PC-9 (cell line): ENCODE measurements at regions not wholly inside any gene's neighbourhood (a gene's known extent, or its start where the extent isn't known, plus 50 kb on each side); places are given as distances from the start of the nearest gene placed in this dataset.

ENCODE experiments used
- BruUV-seq: library from RNA; stranded (reverse); fragments of 400-500 nt; replicated peaks from 2 replicates; lab custom pipeline; 2021; lab: Mats Ljungman, UMichigan
- CTCF ChIA-PET: fragments of 300-600 bp; sonication (Branson Sonifier 250); formaldehyde crosslinking; loops from one replicate; lab custom pipeline; 2022; ENCODE audit warnings: antibody characterized with exemption; lab: Charles Lee
- POLR2A ChIA-PET: fragments of 300-600 bp; sonication (Branson Sonifier 250); formaldehyde crosslinking; loops from one replicate; lab custom pipeline; 2022; ENCODE audit warnings: antibody characterized with exemption; ENCODE audit not compliant: unreplicated experiment; lab: Charles Lee
- DNase-seq, 2 experiments: peaks; one replicate each; pipeline versions ENCODE4 v3.0.0 to v3.0.0-alpha.2; 2015 to 2022; ENCODE audit warnings: mixed read lengths in 1 of 2
- H2AFZ ChIP-seq: fragments of 200-600 bp; sonication (generic); 2 replicates; pipeline ENCODE4 v1.8.1; 2017; ENCODE audit warnings: antibody characterized with exemption
- H3F3A ChIP-seq: fragments of 200-600 bp; sonication (generic); 2 replicates; pipeline ENCODE4 v1.8.1; 2017; ENCODE audit warnings: antibody characterized with exemption, mild to moderate bottlenecking, low read depth; ENCODE audit not compliant: insufficient read depth
- H3K27ac ChIP-seq: fragments of 200-600 bp; sonication (generic); 2 replicates; pipeline ENCODE4 v1.6.1; 2016; ENCODE audit warnings: mixed run types
- H3K27me3 ChIP-seq: fragments of 200-600 bp; sonication (generic); 2 replicates; pipeline ENCODE4 v1.6.1; 2016; ENCODE audit warnings: low read depth, mixed run types; ENCODE audit not compliant: insufficient read depth
- H3K36me3 ChIP-seq: fragments of 200-600 bp; sonication (generic); 2 replicates; pipeline ENCODE4 v1.6.1; 2016; ENCODE audit warnings: low read depth, mixed run types
- H3K4me1 ChIP-seq: fragments of 200-600 bp; sonication (generic); replicated peaks from 2 replicates; pipeline ENCODE4 v1.6.1; 2016; ENCODE audit warnings: mixed run types; ENCODE audit not compliant: insufficient read depth
- H3K4me2 ChIP-seq: fragments of 200-600 bp; sonication (generic); 2 replicates; pipeline ENCODE4 v1.6.1; 2017; ENCODE audit warnings: mixed run types
- H3K4me3 ChIP-seq: fragments of 200-600 bp; sonication (generic); 2 replicates; pipeline ENCODE4 v1.6.1; 2016; ENCODE audit warnings: mixed run types
- H3K79me2 ChIP-seq: fragments of 200-600 bp; sonication (generic); 2 replicates; pipeline ENCODE4 v1.6.1; 2017; ENCODE audit warnings: low read depth, mixed run types
- H3K9me2 ChIP-seq: fragments of 200-600 bp; sonication (generic); 2 replicates; pipeline ENCODE4 v1.8.1; 2017; ENCODE audit warnings: mild to moderate bottlenecking; ENCODE audit not compliant: insufficient read depth
- H3K9me3 ChIP-seq: fragments of 200-600 bp; sonication (generic); 2 replicates; pipeline ENCODE4 v1.8.1; 2016; ENCODE audit warnings: low read depth; ENCODE audit not compliant: insufficient read depth
- H4K20me1 ChIP-seq: fragments of 200-600 bp; sonication (generic); 2 replicates; pipeline ENCODE4 v1.8.1; 2017; ENCODE audit not compliant: insufficient read depth
- CTCF ChIP-seq: fragments of 200-600 bp; sonication (generic); conservative IDR thresholded peaks from 2 replicates; pipeline ENCODE4 v1.6.1; 2017; ENCODE audit warnings: mixed run types, antibody characterized with exemption, mild to moderate bottlenecking, moderate library complexity
- EZH2 ChIP-seq: fragments of 200-600 bp; sonication (generic); IDR thresholded peaks from 2 replicates; pipeline ENCODE4 v1.8.0; 2017; ENCODE audit warnings: antibody characterized with exemption, low read depth
- intact Hi-C: fragments of 100-400 bp; cut with micrococcal nuclease; formaldehyde crosslinking; loops from one replicate; pipeline ENCODE4 v1.10.0; 2022; ENCODE audit not compliant: unreplicated experiment

- Histone ChIP-seq H2AFZ (no peak overlapping the region), H3F3A (no peaks in the 10 kb centered on the region), H3K4me2 (no peak overlapping the region), H4K20me1 (no peaks in the 10 kb centered on the region), H3K27ac (no peak overlapping the region), H3K4me3 (no peak overlapping the region), H3K27me3 (no peaks in the 10 kb centered on the region), H3K9me2 (no peaks in the 10 kb centered on the region; the same call in 1 of the 2 replicates), H3K4me1 (no peaks in the 10 kb centered on the region), H3K9me3 (no peaks in the 10 kb centered on the region), H3K36me3 (no peaks in the 10 kb centered on the region), H3K79me2 (no peaks in the 10 kb centered on the region)
- TF ChIP-seq CTCF (no peak), EZH2 (no peak)
- CTCF ChIA-PET, result interaction anchor here (0.6 kb wide), 1 partner anchor 262 kb away, joined by 3 read pairs; no protein-coding TSS in a partner anchor
- intact Hi-C loops, result no loop called here
- BruUV-seq, result no TSS peak
- no peak for DNase-seq
- POLR2A ChIA-PET, result no interaction called here
These were observed 141.3 kb downstream of the CD47 start for GRCh38 chr3:107949394-107949970.

GRCh38 chr3:107947203-107947602, 143.6 kb downstream of the CD47 start:
- Histone ChIP-seq H3K4me2 (no peak overlapping the region), H3K9me2 (no peaks in the 10 kb centered on the region; the same call in 1 of the 2 replicates), H3K79me2 (no peaks in the 10 kb centered on the region), H3K27me3 (no peaks in the 10 kb centered on the region), H3K27ac (no peak overlapping the region), H3K4me1 (no peaks in the 10 kb centered on the region), H3K36me3 (no peaks in the 10 kb centered on the region), H3F3A (no peaks in the 10 kb centered on the region), H3K9me3 (no peaks in the 10 kb centered on the region), H3K4me3 (no peak overlapping the region), H2AFZ (no peak overlapping the region), H4K20me1 (no peaks in the 10 kb centered on the region)
- no peak for DNase-seq
- POLR2A ChIA-PET, result interaction anchor here (1.3 kb wide), 1 partner anchor 40 kb away, joined by 5 read pairs; no protein-coding TSS in a partner anchor
- intact Hi-C loops, result no loop called here
- CTCF ChIA-PET, result no interaction called here
- no peak for TF ChIP-seq EZH2
- no peak for TF ChIP-seq CTCF
- BruUV-seq, result no TSS peak

DNA sequence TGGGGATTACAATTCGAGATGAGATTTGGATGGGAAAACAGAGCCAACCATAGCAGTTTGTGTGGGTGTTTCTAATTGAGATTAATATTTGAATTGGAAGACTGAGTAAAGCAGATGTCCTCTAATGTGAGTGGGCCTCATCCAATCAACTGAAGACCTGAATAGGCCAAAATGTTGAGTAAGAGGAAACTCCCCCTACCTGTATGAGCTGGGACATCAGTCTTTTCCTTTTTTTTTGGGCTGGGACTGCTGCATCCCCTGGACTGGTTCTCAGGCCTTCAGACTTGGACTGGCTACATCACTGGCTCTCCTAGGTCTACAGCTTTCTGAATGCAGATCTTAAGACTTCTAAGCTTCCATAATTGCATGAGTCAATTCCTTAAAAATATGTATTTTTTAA, 144.1 kb downstream of the CD47 start:
- POLR2A ChIA-PET, result interaction anchor here (1.3 kb wide), 1 partner anchor 40 kb away, joined by 5 read pairs; no protein-coding TSS in a partner anchor
- no TSS peak for BruUV-seq
- H3F3A ChIP-seq, result no peaks in the 10 kb centered on the region
- no peak; the same call in 1 of the 2 replicates for TF ChIP-seq CTCF
- TF ChIP-seq EZH2, result no peak
- no peaks in the 10 kb centered on the region for H3K4me1 ChIP-seq
- H3K36me3 ChIP-seq, result no peaks in the 10 kb centered on the region
- no peak for DNase-seq
- H3K4me2 ChIP-seq, result no peak overlapping the region
- no peaks in the 10 kb centered on the region for H3K9me3 ChIP-seq
- intact Hi-C loops, result no loop called here
- no peaks in the 10 kb centered on the region for H3K27me3 ChIP-seq
- H3K9me2 ChIP-seq, result no peaks in the 10 kb centered on the region; the same call in 1 of the 2 replicates
- H3K4me3 ChIP-seq, result no peak overlapping the region
- H2AFZ ChIP-seq, result no peak overlapping the region
- no peak overlapping the region for H3K27ac ChIP-seq
- no peaks in the 10 kb centered on the region for H4K20me1 ChIP-seq
- no peaks in the 10 kb centered on the region for H3K79me2 ChIP-seq
- CTCF ChIA-PET, result no interaction called here
